ENCODE measurements at regions not wholly inside any gene's neighbourhood (a gene's known extent, or its start where the extent isn't known, plus 50 kb on each side); places are given as distances from the start of the nearest gene placed in this dataset.

- Histone ChIP-seq H4K20me1 (ENCODE audit: insufficient read depth, low read length) (no peaks in the 10 kb centered on the region), H2AFZ (ENCODE audit: low read length) (no peak overlapping the region), H3K4me1 (ENCODE audit: insufficient read depth, low read length) (no peaks in the 10 kb centered on the region), H3K27me3 (ENCODE audit: insufficient read depth, low read length) (no peaks in the 10 kb centered on the region), H3K4me3 (ENCODE audit: insufficient read depth, low read length) (no peak overlapping the region), H3K27ac (ENCODE audit: low read depth, low read length) (no peak overlapping the region), H3K9me3 (ENCODE audit: low read depth, low read length) (no peaks in the 10 kb centered on the region), H3K79me2 (ENCODE audit: insufficient read depth, low read length) (no peaks in the 10 kb centered on the region), H3K4me2 (ENCODE audit: insufficient read depth, low read length) (no peak overlapping the region), H3K36me3 (ENCODE audit: insufficient read depth, low read length) (no peaks in the 10 kb centered on the region)
- TF ChIP-seq CTCF (IDR thresholded peaks at IDR 0.05; ENCODE audit: extremely low read depth, low read depth, low read length): no peak
- DNase-seq (ENCODE audit: insufficient read length, low spot score, missing footprints): no peak
These were observed 162.0 kb downstream of the TRAM1L1 start for GRCh38 chr4:116923389-116923788.

- Histone ChIP-seq H2AFZ (ENCODE audit: low read length) (no peak overlapping the region), H3K4me1 (ENCODE audit: insufficient read depth, low read length) (no peaks in the 10 kb centered on the region), H3K79me2 (ENCODE audit: insufficient read depth, low read length) (no peaks in the 10 kb centered on the region), H3K36me3 (ENCODE audit: insufficient read depth, low read length) (no peaks in the 10 kb centered on the region), H3K9me3 (ENCODE audit: low read depth, low read length) (no peaks in the 10 kb centered on the region), H3K27ac (ENCODE audit: low read depth, low read length) (no peak overlapping the region), H3K4me2 (ENCODE audit: insufficient read depth, low read length) (no peak overlapping the region), H4K20me1 (ENCODE audit: insufficient read depth, low read length) (no peaks in the 10 kb centered on the region), H3K4me3 (ENCODE audit: insufficient read depth, low read length) (no peak overlapping the region), H3K27me3 (ENCODE audit: insufficient read depth, low read length) (no peaks in the 10 kb centered on the region)
- no peak for DNase-seq (ENCODE audit: insufficient read length, low spot score, missing footprints)
- TF ChIP-seq CTCF (IDR thresholded peaks at IDR 0.05; ENCODE audit: extremely low read depth, low read depth, low read length): no peak
These were observed 171.9 kb downstream of the TRAM1L1 start for GRCh38 chr4:116913451-116913850.

GRCh38 chr4:116906758-116907157 is 178.6 kb downstream of the TRAM1L1 start:
- H3K27ac ChIP-seq (ENCODE audit: low read depth, low read length): no peak overlapping the region
- H3K9me3 ChIP-seq (ENCODE audit: low read depth, low read length): no peaks in the 10 kb centered on the region
- no peaks in the 10 kb centered on the region for H3K27me3 ChIP-seq (ENCODE audit: insufficient read depth, low read length)
- no peaks in the 10 kb centered on the region for H4K20me1 ChIP-seq (ENCODE audit: insufficient read depth, low read length)
- H3K4me1 ChIP-seq (ENCODE audit: insufficient read depth, low read length): no peaks in the 10 kb centered on the region
- no peak overlapping the region for H3K4me3 ChIP-seq (ENCODE audit: insufficient read depth, low read length)
- H3K36me3 ChIP-seq (ENCODE audit: insufficient read depth, low read length): no peaks in the 10 kb centered on the region
- H2AFZ ChIP-seq (ENCODE audit: low read length): no peak overlapping the region
- H3K4me2 ChIP-seq (ENCODE audit: insufficient read depth, low read length): no peak overlapping the region
- H3K79me2 ChIP-seq (ENCODE audit: insufficient read depth, low read length): no peaks in the 10 kb centered on the region
- no peak for TF ChIP-seq CTCF (IDR thresholded peaks at IDR 0.05; ENCODE audit: extremely low read depth, low read depth, low read length)
- DNase-seq (ENCODE audit: insufficient read length, low spot score, missing footprints): no peak

- DNase-seq (ENCODE audit: insufficient read length, low spot score, missing footprints): no peak
- Histone ChIP-seq H3K27ac (ENCODE audit: low read depth, low read length) (no peak overlapping the region), H3K9me3 (ENCODE audit: low read depth, low read length) (no peaks in the 10 kb centered on the region), H2AFZ (ENCODE audit: low read length) (no peak overlapping the region), H3K4me3 (ENCODE audit: insufficient read depth, low read length) (no peak overlapping the region), H4K20me1 (ENCODE audit: insufficient read depth, low read length) (no peaks in the 10 kb centered on the region), H3K4me1 (ENCODE audit: insufficient read depth, low read length) (no peaks in the 10 kb centered on the region), H3K79me2 (ENCODE audit: insufficient read depth, low read length) (no peaks in the 10 kb centered on the region), H3K27me3 (ENCODE audit: insufficient read depth, low read length) (no peaks in the 10 kb centered on the region), H3K36me3 (ENCODE audit: insufficient read depth, low read length) (no peaks in the 10 kb centered on the region), H3K4me2 (ENCODE audit: insufficient read depth, low read length) (no peak overlapping the region)
- no peak for TF ChIP-seq CTCF (IDR thresholded peaks at IDR 0.05; ENCODE audit: extremely low read depth, low read depth, low read length)
These were observed 185.8 kb downstream of the TRAM1L1 start for GRCh38 chr4:116899561-116899960.

All from osteoblast (primary cell).